Suppressor macrophage (primary cell): ENCODE measurements at regions not wholly inside any gene's neighbourhood (a gene's known extent, or its start where the extent isn't known, plus 50 kb on each side); places are given as distances from the start of the nearest gene placed in this dataset.
"Not testable (repeated sequence)": the region's sequence is repeated elsewhere in the genome, so short reads cannot be mapped to it uniquely, and the experiment has no call there.

Experiments used
- DNase-seq, 4 experiments: peaks; one replicate each; pipeline ENCODE4 v3.0.0-alpha.2; 2020 to 2022

DNA sequence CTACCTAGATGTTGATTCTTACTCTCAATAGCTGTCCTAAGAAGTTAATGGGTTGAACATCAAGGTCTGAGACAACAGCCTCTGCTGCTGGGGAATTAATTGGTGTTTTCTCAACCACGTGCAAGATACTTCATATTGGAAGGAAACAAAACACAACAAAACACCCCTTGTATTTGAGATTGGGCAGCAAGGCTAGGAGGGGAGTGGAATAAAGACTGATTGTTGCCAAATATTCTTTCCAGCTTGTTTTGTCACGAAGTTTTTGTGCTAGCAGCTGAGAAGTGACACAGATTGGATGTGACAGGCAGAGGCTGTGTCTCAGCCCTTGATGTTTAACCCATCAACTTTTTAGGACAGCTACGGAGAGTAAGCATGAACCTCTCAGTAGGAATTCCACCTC, 808.4 kb downstream of the IGSF11 start:
- DNase-seq = no peak

- no peak for DNase-seq
These were observed 807.5 kb downstream of the IGSF11 start for GRCh38 chr3:118227191-118227590.

- DNase-seq = no peak
These were observed 806.5 kb downstream of the IGSF11 start for GRCh38 chr3:118228151-118228550.

DNA sequence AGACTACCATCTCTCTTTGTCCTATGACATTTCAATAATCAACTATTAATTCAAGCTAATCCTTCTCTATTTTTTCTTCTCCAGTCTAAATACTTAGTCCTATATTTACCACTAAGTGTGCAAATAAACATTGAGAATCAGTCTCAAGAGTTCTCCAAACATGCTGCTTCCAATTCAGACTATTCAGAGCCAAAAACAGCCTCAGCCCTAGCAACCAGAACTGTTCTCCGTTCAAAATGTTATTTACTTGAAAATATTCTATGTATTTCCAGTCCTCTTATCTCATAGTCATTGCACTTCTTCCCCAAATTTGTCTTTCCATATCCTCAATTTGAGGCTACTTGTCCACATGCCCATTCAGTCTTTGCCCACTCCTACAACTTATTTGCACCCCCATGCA, 805.5 kb downstream of the IGSF11 start:
- no peak for DNase-seq

GRCh38 chr3:118231578-118231977, 803.1 kb downstream of the IGSF11 start:
- no peak for DNase-seq

GRCh38 chr3:118239253-118239652, 795.4 kb downstream of the IGSF11 start:
- no peak for DNase-seq

- no peak for DNase-seq
These were observed 789.9 kb downstream of the IGSF11 start for GRCh38 chr3:118244761-118245160.

GRCh38 chr3:118245312-118245711, 789.3 kb downstream of the IGSF11 start:
- DNase-seq = no peak

GRCh38 chr3:118258850-118259249, 775.8 kb downstream of the IGSF11 start:
- DNase-seq = not testable (repeated sequence)

GRCh38 chr3:118262800-118263402, 771.7 kb downstream of the IGSF11 start:
- DNase-seq = no peak

DNA sequence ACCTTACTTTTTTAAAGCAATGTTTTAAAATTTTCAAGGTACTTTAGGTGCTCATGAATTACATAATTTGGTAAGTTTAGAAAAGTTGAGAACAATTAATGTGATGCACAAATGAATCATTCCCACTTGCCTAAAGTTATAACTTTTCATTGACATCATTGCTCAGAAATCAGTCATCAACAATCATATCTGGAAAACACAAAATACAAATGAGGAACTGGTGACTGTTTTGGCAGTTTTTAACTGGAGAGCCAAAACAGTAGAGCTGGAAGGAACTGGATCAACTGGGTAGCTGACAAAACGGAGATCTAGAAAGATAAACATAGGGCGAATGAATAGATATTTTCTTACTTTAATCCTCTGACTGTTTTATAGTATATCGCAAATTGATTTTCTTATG, 767.1 kb downstream of the IGSF11 start:
- DNase-seq = no peak

- DNase-seq = no peak
These were observed 765.0 kb downstream of the IGSF11 start for GRCh38 chr3:118269537-118270125.

DNA sequence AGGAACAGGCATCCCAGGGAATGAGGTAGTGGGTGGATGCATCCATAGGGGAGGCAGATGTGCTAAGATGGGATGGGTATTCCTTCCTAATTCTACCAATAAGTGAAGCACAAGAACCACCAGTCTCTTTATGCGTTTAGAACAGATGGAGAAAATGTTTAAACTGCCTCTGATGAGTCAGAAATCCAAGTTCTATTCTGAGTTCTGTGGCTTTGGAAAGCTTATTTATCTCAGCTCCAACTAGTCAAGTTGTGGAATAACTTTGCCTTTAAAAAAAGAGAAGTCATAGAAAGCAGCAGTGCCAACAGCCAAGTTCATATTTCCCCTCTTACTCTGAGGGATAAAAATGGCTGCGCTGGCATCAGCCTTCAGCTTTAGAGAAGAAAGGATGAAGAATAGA, 761.7 kb downstream of the IGSF11 start:
- no peak for DNase-seq

DNA sequence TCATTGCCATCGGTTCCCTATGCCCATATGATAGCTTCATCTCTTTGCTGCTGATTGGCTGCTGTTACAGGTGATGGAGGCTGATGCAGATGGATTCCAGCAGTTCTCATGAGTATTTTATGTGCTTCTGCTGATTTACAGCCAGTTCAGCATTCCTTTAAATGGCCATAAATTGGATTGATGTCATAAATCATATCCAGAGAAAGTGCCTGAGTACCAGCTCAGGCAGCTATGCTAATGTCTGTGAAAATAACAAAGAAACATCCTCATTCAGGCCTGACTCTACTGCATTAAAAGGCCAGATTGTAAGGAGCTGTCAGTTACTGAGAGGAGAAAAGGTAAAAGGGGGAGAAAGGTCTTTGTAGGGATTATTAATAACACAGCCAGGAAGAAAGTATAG, 756.8 kb downstream of the IGSF11 start:
- DNase-seq = no peak

DNA sequence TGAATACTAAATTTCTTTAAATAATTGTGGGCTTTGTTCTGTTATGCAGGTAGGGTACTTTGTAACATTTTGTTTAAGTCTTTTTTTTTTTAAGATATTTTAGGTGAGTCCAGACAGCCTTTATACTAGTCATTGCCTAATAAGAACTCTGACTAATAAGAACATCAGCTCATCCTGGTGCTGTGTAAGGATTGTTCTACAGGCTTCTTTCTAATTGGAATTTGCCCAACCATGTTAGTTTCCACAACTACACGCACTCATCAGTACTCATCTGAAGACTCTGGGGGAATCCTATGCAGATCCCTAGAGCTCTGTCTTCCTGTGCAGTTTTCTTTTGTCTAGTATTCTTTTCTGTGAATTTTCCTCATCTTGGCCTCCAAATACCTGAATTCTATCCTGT, 741.8 kb downstream of the IGSF11 start:
- no peak for DNase-seq

- no peak for DNase-seq
These were observed 736.5 kb downstream of the IGSF11 start for GRCh38 chr3:118298133-118298532.

DNA sequence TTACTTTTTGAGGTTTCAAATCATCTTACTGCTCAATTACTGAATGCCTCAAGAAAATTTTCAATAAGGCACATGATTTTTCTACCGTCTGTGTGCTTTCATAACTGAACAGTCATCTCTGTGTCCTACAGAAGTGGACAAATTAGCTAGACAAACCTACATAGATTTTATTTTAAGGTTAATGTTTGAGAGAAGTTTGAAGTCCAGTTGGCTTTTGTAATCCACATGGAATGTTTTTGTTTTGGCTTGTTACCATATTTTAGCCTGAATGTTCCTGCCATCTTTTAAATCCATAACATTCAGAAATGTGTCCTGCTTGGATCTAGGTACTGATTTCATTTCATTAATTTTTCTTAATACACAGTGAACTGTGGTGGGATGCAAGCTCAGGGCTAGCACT, 730.1 kb downstream of the IGSF11 start:
- no peak for DNase-seq

DNA sequence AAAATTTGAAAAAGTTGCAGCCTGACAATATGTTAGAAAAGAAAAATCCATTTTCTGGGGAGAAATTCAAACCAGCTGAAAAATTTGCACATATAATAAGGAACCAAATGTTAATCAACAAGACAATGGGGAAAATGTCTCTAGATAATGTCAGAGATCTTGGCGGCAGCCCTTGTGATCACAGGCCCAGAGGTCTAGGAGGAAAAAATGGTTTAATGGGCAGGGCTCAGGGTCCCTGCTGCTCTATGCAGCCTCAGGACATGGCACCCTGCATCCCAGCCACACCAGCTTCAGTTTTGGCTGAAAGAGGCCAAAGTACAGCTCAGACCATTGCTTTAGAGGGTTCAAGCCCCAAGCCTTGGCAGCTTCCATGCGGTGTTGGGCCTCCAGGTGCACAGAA, 701.9 kb downstream of the IGSF11 start:
- no peak for DNase-seq

- DNase-seq = no peak
These were observed 697.0 kb downstream of the IGSF11 start for GRCh38 chr3:118337649-118338048.

DNA sequence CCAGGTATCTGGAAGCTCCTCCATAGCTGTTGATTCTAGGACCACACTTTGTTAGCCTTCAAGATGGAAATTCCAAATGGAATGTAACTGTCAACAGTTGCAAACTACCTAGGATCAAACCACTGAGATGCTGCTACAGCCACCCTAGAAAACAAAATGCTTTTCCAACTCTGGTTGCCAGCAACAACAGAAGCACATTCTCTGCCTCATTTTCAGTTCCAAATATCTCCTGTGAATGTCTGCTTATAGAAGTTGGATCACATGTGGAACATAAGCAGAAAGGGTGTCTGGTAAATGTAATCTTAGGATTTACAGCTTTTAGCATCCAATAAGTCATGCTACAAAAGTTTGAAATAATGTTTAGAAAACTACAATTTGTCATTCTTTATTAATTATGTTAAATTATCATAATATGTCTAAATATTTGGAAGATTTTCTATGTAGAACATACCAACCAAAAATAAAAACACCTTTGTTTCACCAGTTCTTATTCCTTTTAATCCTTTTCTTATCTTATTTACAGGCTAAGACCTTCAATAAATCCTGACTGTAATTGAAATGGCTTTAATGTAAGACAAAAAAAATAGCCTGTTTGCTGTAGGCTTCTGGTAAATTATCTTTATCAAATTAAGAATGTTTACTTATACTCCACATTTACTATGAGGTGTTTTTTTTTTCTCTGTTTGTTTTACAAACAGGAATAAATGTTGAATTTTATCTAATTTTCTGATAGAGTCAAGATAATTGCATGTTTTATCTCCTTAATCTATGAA, 687.1 kb downstream of the IGSF11 start:
- DNase-seq = no peak

DNA sequence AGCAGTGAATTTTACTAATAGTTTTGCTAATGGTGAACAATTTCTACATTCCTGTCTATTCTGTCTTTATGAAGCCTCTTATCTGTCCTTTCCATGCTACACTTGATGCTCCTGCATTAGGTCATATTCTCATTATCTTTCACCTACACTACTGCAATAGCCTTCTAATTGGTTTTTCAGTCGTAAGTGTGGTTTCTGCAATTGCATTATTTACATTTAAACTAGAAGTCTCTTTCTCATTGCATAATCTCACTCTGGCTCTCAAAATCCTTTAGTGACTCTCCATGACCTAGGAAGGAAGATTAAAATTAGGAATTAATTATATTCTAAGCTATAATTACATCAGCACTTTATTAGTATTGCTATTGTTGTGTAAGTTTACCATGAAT, 686.5 kb downstream of the IGSF11 start:
- no peak for DNase-seq

DNA sequence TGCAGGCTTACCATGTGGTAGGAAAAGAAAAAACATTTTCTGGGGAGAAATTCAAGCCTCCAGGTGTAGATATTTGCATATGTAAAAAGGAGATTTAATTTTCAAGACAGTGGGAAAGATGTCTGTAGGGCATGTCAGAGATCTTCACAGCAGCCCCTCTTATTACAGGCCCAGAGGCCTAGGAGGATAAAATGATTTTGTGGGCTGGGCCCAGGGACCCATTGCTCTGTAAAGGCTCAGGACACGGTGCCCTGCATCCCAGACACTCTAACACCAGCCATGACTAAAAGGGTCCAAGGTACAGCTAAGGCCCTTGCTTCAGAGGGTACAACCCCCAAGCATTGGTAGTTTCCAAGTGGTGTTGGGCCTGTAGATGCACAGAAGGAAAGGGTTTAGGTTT, 680.1 kb downstream of the IGSF11 start:
- no peak for DNase-seq

DNA sequence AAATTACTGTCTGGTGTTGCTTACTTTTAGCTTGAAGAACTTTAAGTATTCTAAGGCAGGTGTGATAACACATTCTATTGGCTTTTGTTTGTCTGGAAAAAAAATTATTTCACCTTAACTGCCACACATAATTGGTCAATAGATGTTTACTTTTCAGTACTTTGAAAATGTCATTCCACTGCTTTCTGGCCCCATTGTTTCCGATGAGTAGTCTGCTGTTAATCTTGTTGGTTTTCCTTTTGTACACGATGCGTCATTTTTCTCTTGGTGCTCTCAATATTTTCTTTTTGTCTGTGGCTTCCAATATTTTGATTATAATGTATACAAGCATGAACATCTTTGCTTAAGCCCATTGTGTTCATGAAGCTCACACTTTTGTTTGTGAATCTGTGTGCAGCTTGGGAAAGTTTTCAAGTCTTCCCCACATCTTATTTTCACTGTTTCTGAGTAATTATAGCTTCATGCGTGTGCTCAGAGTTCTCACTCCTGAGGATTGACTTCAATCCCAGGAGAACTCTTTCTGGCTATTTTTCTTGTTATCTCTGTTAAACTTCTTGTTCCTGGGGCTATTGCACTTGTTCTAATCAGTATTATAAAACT, 664.7 kb downstream of the IGSF11 start:
- DNase-seq = no peak

- DNase-seq = no peak
These were observed 654.1 kb downstream of the IGSF11 start for GRCh38 chr3:118380576-118380975.
